ENCODE measurements at regions not wholly inside any gene's neighbourhood (a gene's known extent, or its start where the extent isn't known, plus 50 kb on each side); places are given as distances from the start of the nearest gene placed in this dataset.
"Not testable (repeated sequence)": the region's sequence is repeated elsewhere in the genome, so short reads cannot be mapped to it uniquely, and the experiment has no call there.

DNA sequence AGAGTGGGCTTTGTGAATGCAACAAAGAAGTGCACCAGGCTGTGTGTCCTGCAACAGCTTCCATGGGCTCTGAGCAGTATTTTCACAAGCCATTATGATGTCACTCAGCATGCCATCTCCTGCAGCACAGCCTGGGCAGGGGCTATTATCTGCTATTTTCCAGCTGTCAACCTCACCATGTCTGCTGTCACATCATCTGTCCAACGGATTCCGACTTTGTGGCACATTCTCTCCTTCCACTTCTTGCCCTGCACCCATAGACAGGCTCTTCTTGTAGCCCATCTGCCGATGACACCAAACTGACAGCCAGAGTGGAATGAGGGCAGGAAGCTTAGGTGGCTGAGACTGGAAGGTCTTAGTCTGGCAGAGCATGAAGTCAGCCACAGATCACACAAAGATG, 691.9 kb downstream of the NTRK3 start:
- CTCF ChIA-PET: no interaction called here

DNA sequence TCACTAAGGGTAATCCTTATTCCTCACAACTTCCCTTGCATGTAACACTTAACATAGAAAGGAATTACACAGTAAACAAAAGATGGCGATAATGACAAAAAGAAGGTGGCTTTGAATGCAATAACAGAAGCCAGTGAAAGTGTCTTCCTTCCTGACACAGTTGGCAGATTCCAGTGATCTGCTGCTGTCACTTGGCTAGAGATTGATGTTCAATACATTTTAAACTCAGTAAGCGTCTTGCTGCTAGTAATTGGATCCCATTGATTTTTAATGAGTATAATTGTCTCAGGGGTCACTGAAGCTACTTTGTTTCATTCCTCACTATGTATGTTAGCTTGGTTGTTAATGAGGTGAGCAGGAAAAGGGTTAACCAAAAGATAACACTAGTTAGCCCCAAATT, 692.7 kb downstream of the NTRK3 start:
- H3K9me3 ChIP-seq (ENCODE audit: low read length): no peaks in the 10 kb centered on the region
- no peaks in the 10 kb centered on the region for H3K4me1 ChIP-seq (ENCODE audit: insufficient read depth, low read length)
- Mint-ChIP-seq H3K36me3 (no peaks in the 10 kb centered on the region), H3K4me1 (peaks cover 0 to 2% (median 0%) of the 10 kb centered on the region in 3 donors), H3K4me3 (no peak overlapping the region), H3K27ac (no peak overlapping the region), H3K27me3 (peaks cover 0 to 7% of the 10 kb centered on the region in 2 donors), H3K9me3 (peaks cover 0 to 7% (median 3%) of the 10 kb centered on the region in 5 donors)
- CTCF ChIA-PET: no interaction called here
- no peak overlapping the region for H3K4me3 ChIP-seq (ENCODE audit: low read length)
- POLR2A ChIA-PET: no interaction called here
- no peak overlapping the region for H3K27ac ChIP-seq (ENCODE audit: low read depth, low read length)
- H3K27me3 ChIP-seq (ENCODE audit: insufficient read depth, low read length, poor library complexity, severe bottlenecking): no peaks in the 10 kb centered on the region
- H3K36me3 ChIP-seq (ENCODE audit: insufficient read depth, low read length): no peaks in the 10 kb centered on the region
- no peak for DNase-seq

More for the DNA sequence above, 691.9 kb downstream of the NTRK3 start:
- no peaks in the 10 kb centered on the region for H3K36me3 Mint-ChIP-seq
- Histone ChIP-seq H3K9me3 (ENCODE audit: low read length) (no peaks in the 10 kb centered on the region), H3K4me3 (ENCODE audit: low read length) (no peak overlapping the region), H3K36me3 (ENCODE audit: insufficient read depth, low read length) (no peaks in the 10 kb centered on the region), H3K27me3 (ENCODE audit: insufficient read depth, low read length, poor library complexity, severe bottlenecking) (no peaks in the 10 kb centered on the region), H3K4me1 (ENCODE audit: insufficient read depth, low read length) (no peaks in the 10 kb centered on the region), H3K27ac (ENCODE audit: low read depth, low read length) (no peak overlapping the region)
- H3K4me3 Mint-ChIP-seq: no peak overlapping the region
- H3K9me3 Mint-ChIP-seq: peaks cover 0 to 7% (median 3%) of the 10 kb centered on the region in 5 donors
- POLR2A ChIA-PET: no interaction called here
- H3K27ac Mint-ChIP-seq: no peak overlapping the region
- peaks cover under 1 to 8% (median 4%) of the 10 kb centered on the region in 3 donors for H3K4me1 Mint-ChIP-seq
- DNase-seq: no peak
- peaks cover 0 to 7% of the 10 kb centered on the region in 2 donors for H3K27me3 Mint-ChIP-seq

DNA sequence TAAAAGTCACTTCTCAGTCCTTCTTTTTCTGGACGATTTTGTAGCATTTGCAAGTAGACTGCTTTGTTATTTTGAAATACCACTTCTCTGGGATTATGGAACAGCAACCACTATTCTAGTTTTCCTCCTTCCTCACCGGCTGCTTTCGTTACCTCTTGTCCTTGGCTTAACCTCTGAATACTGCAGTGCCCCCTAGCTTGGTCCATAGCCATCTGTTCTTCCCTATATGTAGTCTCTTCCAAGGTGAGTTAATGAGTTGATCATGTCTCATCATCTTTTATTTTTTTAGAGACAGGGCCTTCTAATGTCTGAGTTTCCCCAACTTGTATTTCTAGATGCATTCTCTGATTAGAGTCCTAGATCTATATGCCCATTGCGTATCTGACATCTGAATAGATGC, 694.3 kb downstream of the NTRK3 start:
- no peaks in the 10 kb centered on the region for H3K36me3 ChIP-seq (ENCODE audit: insufficient read depth, low read length)
- Mint-ChIP-seq H3K9me3 (peaks cover 0 to 7% (median 3%) of the 10 kb centered on the region in 5 donors), H3K4me3 (no peak overlapping the region), H3K36me3 (no peaks in the 10 kb centered on the region), H3K4me1 (no peaks in the 10 kb centered on the region), H3K27me3 (peaks cover 4 to 7% of the 10 kb centered on the region in 2 donors), H3K27ac (no peak overlapping the region)
- no peak overlapping the region for H3K27ac ChIP-seq (ENCODE audit: low read depth, low read length)
- H3K27me3 ChIP-seq (ENCODE audit: insufficient read depth, low read length, poor library complexity, severe bottlenecking): no peaks in the 10 kb centered on the region
- no peak for DNase-seq
- H3K4me1 ChIP-seq (ENCODE audit: insufficient read depth, low read length): no peaks in the 10 kb centered on the region
- H3K4me3 ChIP-seq (ENCODE audit: low read length): no peak overlapping the region
- POLR2A ChIA-PET: no interaction called here
- no peaks in the 10 kb centered on the region for H3K9me3 ChIP-seq (ENCODE audit: low read length)
- CTCF ChIA-PET: no interaction called here

DNA sequence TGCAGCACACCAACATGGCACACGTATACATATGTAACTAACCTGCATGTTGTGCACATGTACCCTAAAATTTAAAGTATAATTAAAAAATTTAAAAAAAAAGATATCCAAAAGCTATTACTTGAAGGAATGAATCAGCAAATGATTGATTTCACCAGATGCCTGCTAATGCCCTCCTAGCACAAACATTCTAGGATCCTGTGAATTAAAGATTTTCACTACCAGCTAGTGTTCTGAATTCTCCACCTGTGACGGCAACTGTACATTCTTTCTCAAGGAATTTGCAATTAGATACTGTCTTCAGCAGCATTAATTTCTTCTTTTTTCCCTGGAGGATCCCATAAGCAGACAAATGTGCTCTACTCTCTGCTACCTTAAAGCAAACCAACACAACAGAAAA, 694.9 kb downstream of the NTRK3 start:
- no peak overlapping the region for H3K27ac ChIP-seq (ENCODE audit: low read depth, low read length)
- no peak overlapping the region for H3K4me3 Mint-ChIP-seq
- CTCF ChIA-PET: no interaction called here
- no peak for DNase-seq
- H3K36me3 ChIP-seq (ENCODE audit: insufficient read depth, low read length): no peaks in the 10 kb centered on the region
- H3K27me3 ChIP-seq (ENCODE audit: insufficient read depth, low read length, poor library complexity, severe bottlenecking): no peaks in the 10 kb centered on the region
- no peak overlapping the region for H3K4me3 ChIP-seq (ENCODE audit: low read length)
- H3K9me3 ChIP-seq (ENCODE audit: low read length): no peaks in the 10 kb centered on the region
- no peaks in the 10 kb centered on the region for H3K4me1 ChIP-seq (ENCODE audit: insufficient read depth, low read length)
- peaks cover 0 to 7% (median 3%) of the 10 kb centered on the region in 5 donors for H3K9me3 Mint-ChIP-seq
- H3K27me3 Mint-ChIP-seq: peaks cover 4 to 7% of the 10 kb centered on the region in 2 donors
- no peaks in the 10 kb centered on the region for H3K4me1 Mint-ChIP-seq
- POLR2A ChIA-PET: no interaction called here
- H3K27ac Mint-ChIP-seq: no peak overlapping the region
- H3K36me3 Mint-ChIP-seq: no peaks in the 10 kb centered on the region

DNA sequence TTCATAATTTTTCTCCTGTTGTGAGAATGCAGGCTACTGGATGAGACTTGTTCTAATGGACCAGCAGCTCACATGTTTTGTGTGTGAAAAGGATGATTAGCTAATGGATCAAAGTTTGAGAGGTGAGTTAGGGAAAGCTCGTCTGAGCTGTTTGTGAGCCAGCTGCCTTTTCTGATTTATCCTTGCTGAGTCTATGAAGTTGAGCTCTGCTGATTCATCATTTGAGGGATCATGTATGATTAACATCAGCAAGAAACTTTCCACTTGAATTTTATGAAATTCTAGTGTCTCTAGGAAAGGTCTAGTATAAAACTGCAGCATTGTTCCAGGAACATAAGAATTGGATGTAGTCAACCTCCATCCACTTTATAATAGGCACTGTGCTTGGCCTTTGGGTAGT, 698.7 kb downstream of the NTRK3 start:
- Mint-ChIP-seq H3K27me3 (peaks cover 5 to 11% of the 10 kb centered on the region in 2 donors), H3K4me1 (no peaks in the 10 kb centered on the region), H3K27ac (no peak overlapping the region), H3K4me3 (no peak overlapping the region), H3K36me3 (peaks cover 0 to 2% (median 0%) of the 10 kb centered on the region in 3 donors), H3K9me3 (peaks cover 9 to 13% (median 9%) of the 10 kb centered on the region in 5 donors)
- Histone ChIP-seq H3K9me3 (ENCODE audit: low read length) (no peaks in the 10 kb centered on the region), H3K27me3 (ENCODE audit: insufficient read depth, low read length, poor library complexity, severe bottlenecking) (no peaks in the 10 kb centered on the region), H3K4me1 (ENCODE audit: insufficient read depth, low read length) (no peaks in the 10 kb centered on the region), H3K27ac (ENCODE audit: low read depth, low read length) (no peak overlapping the region), H3K36me3 (ENCODE audit: insufficient read depth, low read length) (no peaks in the 10 kb centered on the region), H3K4me3 (ENCODE audit: low read length) (no peak overlapping the region)
- ChIA-PET CTCF (no interaction called here), POLR2A (no interaction called here)
- no peak for DNase-seq

DNA sequence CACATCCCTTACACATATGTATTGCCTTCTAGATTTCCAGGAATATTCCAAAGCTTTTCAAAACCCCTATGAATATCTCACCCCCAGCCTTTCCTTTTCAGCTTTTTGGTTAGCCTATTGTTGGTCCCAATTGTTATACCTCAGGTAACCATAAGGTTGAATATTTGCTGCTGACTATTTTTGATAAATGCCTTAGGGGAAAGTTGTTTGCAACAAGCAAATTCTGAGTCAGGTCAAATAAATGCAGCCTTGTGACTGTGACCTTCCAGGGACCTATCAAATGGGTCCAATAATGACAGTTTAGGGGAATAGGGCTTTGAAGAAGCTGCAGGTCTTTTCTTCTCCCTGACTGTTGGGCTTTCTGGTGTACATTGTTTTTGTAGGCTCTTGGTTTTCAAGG, 699.7 kb downstream of the NTRK3 start:
- Mint-ChIP-seq H3K27me3 (peaks cover 5 to 7% of the 10 kb centered on the region in 2 donors), H3K4me3 (no peak overlapping the region), H3K9me3 (peaks cover 4 to 11% (median 8%) of the 10 kb centered on the region in 5 donors), H3K36me3 (peaks cover 0 to 2% (median 0%) of the 10 kb centered on the region in 3 donors), H3K27ac (no peak overlapping the region), H3K4me1 (no peaks in the 10 kb centered on the region)
- ChIA-PET POLR2A (no interaction called here), CTCF (no interaction called here)
- H3K9me3 ChIP-seq (ENCODE audit: low read length): no peaks in the 10 kb centered on the region
- no peak overlapping the region for H3K4me3 ChIP-seq (ENCODE audit: low read length)
- no peak for DNase-seq
- no peaks in the 10 kb centered on the region for H3K27me3 ChIP-seq (ENCODE audit: insufficient read depth, low read length, poor library complexity, severe bottlenecking)
- no peak overlapping the region for H3K27ac ChIP-seq (ENCODE audit: low read depth, low read length)
- no peaks in the 10 kb centered on the region for H3K36me3 ChIP-seq (ENCODE audit: insufficient read depth, low read length)
- H3K4me1 ChIP-seq (ENCODE audit: insufficient read depth, low read length): no peaks in the 10 kb centered on the region

DNA sequence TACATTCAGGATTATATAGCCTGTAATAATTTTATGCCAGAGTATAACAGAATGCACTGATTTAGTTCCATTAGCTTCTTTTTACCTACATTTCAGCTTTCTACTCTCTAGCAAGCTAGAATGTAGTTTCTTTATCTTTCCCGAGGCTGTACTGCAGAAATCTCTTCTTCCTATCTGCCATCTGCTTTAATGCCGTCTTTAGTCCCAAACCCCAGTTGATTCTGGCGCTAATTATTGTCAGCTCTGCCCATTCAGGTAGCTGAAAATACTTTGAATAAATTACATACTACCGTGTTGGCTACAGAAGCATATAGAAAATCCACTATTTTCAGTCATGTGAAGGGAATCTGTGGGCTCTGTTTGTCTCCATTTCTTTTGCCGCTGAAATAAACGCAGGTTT, 706.7 kb downstream of the NTRK3 start:
- Mint-ChIP-seq H3K36me3 (peaks cover 0 to 2% (median 0%) of the 10 kb centered on the region in 3 donors), H3K27ac (no peak overlapping the region), H3K4me3 (no peak overlapping the region), H3K9me3 (peaks cover 3 to 11% (median 6%) of the 10 kb centered on the region in 5 donors), H3K4me1 (no peaks in the 10 kb centered on the region), H3K27me3 (peaks cover 0 to 4% of the 10 kb centered on the region in 2 donors)
- ChIA-PET CTCF (no interaction called here), POLR2A (no interaction called here)
- no peaks in the 10 kb centered on the region for H3K9me3 ChIP-seq (ENCODE audit: low read length)
- no peaks in the 10 kb centered on the region for H3K27me3 ChIP-seq (ENCODE audit: insufficient read depth, low read length, poor library complexity, severe bottlenecking)
- H3K4me3 ChIP-seq (ENCODE audit: low read length): no peak overlapping the region
- H3K4me1 ChIP-seq (ENCODE audit: insufficient read depth, low read length): no peaks in the 10 kb centered on the region
- DNase-seq: no peak
- no peak overlapping the region for H3K27ac ChIP-seq (ENCODE audit: low read depth, low read length)
- H3K36me3 ChIP-seq (ENCODE audit: insufficient read depth, low read length): no peaks in the 10 kb centered on the region

DNA sequence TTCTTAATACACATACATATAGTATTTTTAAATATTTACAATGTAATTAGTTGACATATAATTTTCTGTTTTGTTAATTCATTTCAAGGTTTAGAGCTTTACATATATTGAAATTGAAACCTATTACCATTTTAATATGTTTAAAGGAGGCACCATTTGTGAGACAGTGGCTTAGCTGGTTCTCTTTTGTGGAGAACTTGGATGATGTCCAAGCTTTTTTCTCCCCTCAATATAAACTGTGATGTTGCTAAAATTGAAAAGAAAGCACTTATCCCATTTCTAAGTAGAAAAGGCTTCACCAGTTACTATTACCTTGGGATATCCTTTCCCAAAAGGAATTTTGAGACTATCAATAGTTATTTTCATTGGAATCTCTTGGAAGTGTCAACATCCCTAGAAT, 707.2 kb downstream of the NTRK3 start:
- CTCF ChIA-PET: no interaction called here
- Mint-ChIP-seq H3K4me3 (no peak overlapping the region), H3K27ac (no peak overlapping the region), H3K27me3 (peaks cover 0 to 4% of the 10 kb centered on the region in 2 donors), H3K36me3 (peaks cover 0 to 2% (median 0%) of the 10 kb centered on the region in 3 donors), H3K4me1 (no peaks in the 10 kb centered on the region), H3K9me3 (peaks cover 3 to 11% (median 6%) of the 10 kb centered on the region in 5 donors)
- Histone ChIP-seq H3K36me3 (ENCODE audit: insufficient read depth, low read length) (no peaks in the 10 kb centered on the region), H3K27me3 (ENCODE audit: insufficient read depth, low read length, poor library complexity, severe bottlenecking) (no peaks in the 10 kb centered on the region), H3K27ac (ENCODE audit: low read depth, low read length) (no peak overlapping the region), H3K9me3 (ENCODE audit: low read length) (no peaks in the 10 kb centered on the region), H3K4me1 (ENCODE audit: insufficient read depth, low read length) (no peaks in the 10 kb centered on the region), H3K4me3 (ENCODE audit: low read length) (no peak overlapping the region)
- POLR2A ChIA-PET: no interaction called here
- DNase-seq: no peak

DNA sequence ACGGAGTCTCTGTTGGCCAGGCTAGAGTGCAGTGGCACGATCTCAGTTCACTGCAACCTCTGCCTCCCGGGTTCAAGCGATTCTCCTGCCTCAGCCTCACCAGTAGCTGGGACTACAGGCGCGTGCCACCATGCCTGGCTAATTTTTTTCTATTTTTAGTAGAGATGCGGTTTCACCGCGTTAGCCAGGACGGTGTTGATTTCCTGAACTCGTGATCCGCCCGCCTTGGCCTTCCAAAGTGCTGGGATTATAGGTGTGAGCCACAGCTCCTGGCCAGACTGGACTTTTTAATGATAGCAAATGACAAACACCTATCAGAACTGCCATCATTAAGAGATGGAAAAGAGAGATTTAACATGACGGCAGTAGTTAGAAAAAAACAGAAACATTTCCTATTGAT, 707.9 kb downstream of the NTRK3 start:
- H3K27me3 ChIP-seq (ENCODE audit: insufficient read depth, low read length, poor library complexity, severe bottlenecking); H3K4me1 Mint-ChIP-seq; H3K4me3 ChIP-seq (ENCODE audit: low read length); DNase-seq; H3K27ac Mint-ChIP-seq; H3K36me3 Mint-ChIP-seq; H3K27me3 Mint-ChIP-seq; H3K9me3 Mint-ChIP-seq; POLR2A ChIA-PET; H3K9me3 ChIP-seq (ENCODE audit: low read length); H3K4me1 ChIP-seq (ENCODE audit: insufficient read depth, low read length); H3K36me3 ChIP-seq (ENCODE audit: insufficient read depth, low read length); CTCF ChIA-PET; H3K4me3 Mint-ChIP-seq; H3K27ac ChIP-seq (ENCODE audit: low read depth, low read length): not testable (repeated sequence)
